Heart left ventricle (tissue), 13 donors: ENCODE measurements at regions not wholly inside any gene's neighbourhood (a gene's known extent, or its start where the extent isn't known, plus 50 kb on each side); places are given as distances from the start of the nearest gene placed in this dataset.

Source experiments
- CTCF ChIP-seq, 12 donors: fragments of 200-600 bp; sonication (generic) in 4 of 12; IDR thresholded peaks; one replicate each; pipeline versions ENCODE4 v1.5.0 to v1.8.0; 2018 to 2022; ENCODE audit warnings: antibody characterized with exemption in 12 of 12, mild to moderate bottlenecking in 5 of 12
- POLR2A ChIP-seq, 2 donors: fragments of 450-650 bp; IDR thresholded peaks; one replicate each; pipeline ENCODE4 v1.6.1; 2017; ENCODE audit warnings: antibody characterized with exemption in 2 of 2, mild to moderate bottlenecking in 2 of 2, moderate library complexity in 2 of 2
- donor health status: ischemic (EF 13 %, LVEDD 7.1; RV severe dilation, severe dysfunction).
- donor health status: DM: no; HTN: yes; CAD: no.
- donor health status: DM: no; HTN: no; CAD: no.
- donor health status: ischemic (EF 25% LVEDD 6.9; RV normal size, moderate dysfunction).
- donor health status: ischemic (EF 25% LVEDD 5.7; RV mildly dilated, moderate dysfunction).
- donor health status: ischemic (EF 35%, LVEDD 5.7; RV mildly dilated, moderate dysfunction).
- donor health status: nonischemic (EF 11% LVEDD 7.7; RV severe dilation, severe dysfunction).
- donor health status: DM: yes; HTN: yes; CAD: no.
- donor health status: PGD.
- donor health status: ischemic (EF 29% LVEDD 5.4; RV normal size, mild dysfunction).
- donor health status: nonischemic (EF 23%, LVEDD 6.1; RV moderate dilation, normal function).

- TF ChIP-seq CTCF (IDR thresholded peaks at IDR 0.05) (no peak), POLR2A (IDR thresholded peaks at IDR 0.05) (no peak)
These were observed 238.8 kb downstream of the OPA1 start for GRCh38 chr3:193831495-193832455.
